Esophagus squamous epithelium (tissue), 4 donors: ENCODE measurements at regions not wholly inside any gene's neighbourhood (a gene's known extent, or its start where the extent isn't known, plus 50 kb on each side); places are given as distances from the start of the nearest gene placed in this dataset.

Experiments
- CTCF ChIP-seq, 6 experiments: fragments of 450-650 bp in 4 of 6; fragments of 200-600 bp in 2 of 6; sonication (generic) in 2 of 6; IDR thresholded peaks; one replicate each; pipeline ENCODE4 v1.5.1; 2016 to 2019; ENCODE audit warnings: antibody characterized with exemption in 6 of 6, mild to moderate bottlenecking in 4 of 6, moderate library complexity in 4 of 6
- POLR2A ChIP-seq, 4 donors: fragments of 450-650 bp; IDR thresholded peaks; one replicate each; pipeline ENCODE4 v1.6.1; 2017; ENCODE audit warnings: antibody characterized with exemption in 4 of 4, mild to moderate bottlenecking in 4 of 4, moderate library complexity in 3 of 4

GRCh38 chr6:14897831-14898230, 348.0 kb upstream of the JARID2 start:
- TF ChIP-seq POLR2A (IDR thresholded peaks at IDR 0.05) (no peak), CTCF (IDR thresholded peaks at IDR 0.05) (no peak)
